DND-41 (cell line): ENCODE measurements at regions not wholly inside any gene's neighbourhood (a gene's known extent, or its start where the extent isn't known, plus 50 kb on each side); places are given as distances from the start of the nearest gene placed in this dataset.

Experiments used
- ATAC-seq: fragments of 200-7000 bp; cut with Tn5 transposase; 3 replicates; pipeline ENCODE4 v1.9.1; 2021; ENCODE audit warnings: low read depth; ENCODE audit not compliant: insufficient read depth
- DNase-seq: peaks from one replicate; pipeline ENCODE4 v3.0.0-alpha.2; 2020
- H2AFZ ChIP-seq: 2 replicates; pipeline ENCODE4 v1.6.0; 2012; ENCODE audit warnings: low read depth, low read length
- H3K27ac ChIP-seq: 2 replicates; pipeline ENCODE4 v1.5.1; 2012; ENCODE audit warnings: low read length, inconsistent platforms
- H3K27me3 ChIP-seq: fragments of 200-600 bp; sonication (generic); 2 replicates; pipeline ENCODE4 v1.6.0; 2012; ENCODE audit warnings: low read length, mild to moderate bottlenecking, inconsistent platforms; ENCODE audit not compliant: insufficient read depth, poor library complexity
- H3K36me3 ChIP-seq: 2 replicates; pipeline ENCODE4 v1.5.1; 2012; ENCODE audit warnings: low read length, inconsistent platforms; ENCODE audit not compliant: insufficient read depth
- H3K4me1 ChIP-seq: 2 replicates; pipeline ENCODE4 v1.5.1; 2012; ENCODE audit warnings: mild to moderate bottlenecking, low read length; ENCODE audit not compliant: insufficient read depth
- H3K4me2 ChIP-seq: 2 replicates; pipeline ENCODE4 v1.6.0; 2012; ENCODE audit warnings: mild to moderate bottlenecking, moderate library complexity, low read length, inconsistent platforms; ENCODE audit not compliant: insufficient read depth
- H3K4me3 ChIP-seq, 2 experiments: fragments of 200-600 bp in 1 of 2; shearing (Covaris generic) in 1 of 2; 2 replicates each; pipeline ENCODE4 v1.5.1; 2012 to 2016; ENCODE audit warnings: inconsistent platforms in 2 of 2, low read length in 2 of 2, mild to moderate bottlenecking in 2 of 2, low read depth in 1 of 2, moderate library complexity in 1 of 2
- H3K79me2 ChIP-seq: 2 replicates; pipeline ENCODE4 v1.6.0; 2012; ENCODE audit warnings: low read length, inconsistent platforms; ENCODE audit not compliant: insufficient read depth
- H3K9ac ChIP-seq: 2 replicates; pipeline ENCODE4 v1.6.0; 2012; ENCODE audit warnings: low read depth, mild to moderate bottlenecking, inconsistent platforms, low read length, moderate library complexity
- H3K9me3 ChIP-seq: 2 replicates; pipeline ENCODE4 v1.5.1; 2012; ENCODE audit warnings: low read length, moderate library complexity, mild to moderate bottlenecking, inconsistent platforms; ENCODE audit not compliant: insufficient read depth, severe bottlenecking
- H4K20me1 ChIP-seq: 2 replicates; pipeline ENCODE4 v1.6.0; 2012; ENCODE audit warnings: low read length; ENCODE audit not compliant: insufficient read depth
- CTCF ChIP-seq: IDR thresholded peaks from 2 replicates; pipeline ENCODE4 v1.5.1; 2012; ENCODE audit warnings: borderline replicate concordance, low read length, moderate library complexity, mild to moderate bottlenecking; ENCODE audit not compliant: poor library complexity, severe bottlenecking; ENCODE audit errors: extremely low read depth
- EZH2 ChIP-seq: IDR thresholded peaks from 3 replicates; pipeline ENCODE4 v1.6.1; 2012; ENCODE audit warnings: borderline replicate concordance, low read depth, mild to moderate bottlenecking, moderate library complexity, low read length, inconsistent platforms; ENCODE audit not compliant: severe bottlenecking

GRCh38 chr15:46389739-46390138 is 754.9 kb downstream of the SQOR start:
- Histone ChIP-seq H3K4me3 (no peak overlapping the region), H4K20me1 (no peaks in the 10 kb centered on the region), H3K9me3 (no peaks in the 10 kb centered on the region), H3K4me2 (no peak overlapping the region), H3K27me3 (no peaks in the 10 kb centered on the region), H3K79me2 (no peaks in the 10 kb centered on the region), H3K36me3 (no peaks in the 10 kb centered on the region), H3K27ac (no peak overlapping the region), H3K4me1 (no peaks in the 10 kb centered on the region), H3K9ac (no peak overlapping the region), H2AFZ (no peak overlapping the region)
- DNase-seq (no peak), ATAC-seq (no peak)
- no peak for TF ChIP-seq CTCF

- Histone ChIP-seq H3K4me2 (no peak overlapping the region), H3K36me3 (no peaks in the 10 kb centered on the region), H3K79me2 (no peaks in the 10 kb centered on the region), H3K4me1 (no peaks in the 10 kb centered on the region), H2AFZ (no peak overlapping the region), H4K20me1 (no peaks in the 10 kb centered on the region), H3K27me3 (no peaks in the 10 kb centered on the region), H3K9ac (no peak overlapping the region), H3K4me3 (no peak overlapping the region), H3K27ac (no peak overlapping the region), H3K9me3 (no peaks in the 10 kb centered on the region)
- ATAC-seq: no peak
- no peak for DNase-seq
- no peak for TF ChIP-seq EZH2
- no peak for TF ChIP-seq CTCF
Observed at GRCh38 chr15:46394463-46394862, 759.6 kb downstream of the SQOR start.

- Histone ChIP-seq H3K27ac (no peak overlapping the region), H3K9ac (no peak overlapping the region), H4K20me1 (no peaks in the 10 kb centered on the region), H3K4me1 (no peaks in the 10 kb centered on the region), H3K79me2 (no peaks in the 10 kb centered on the region), H3K4me3 (no peak overlapping the region), H3K4me2 (no peak overlapping the region), H3K27me3 (no peaks in the 10 kb centered on the region), H2AFZ (no peak overlapping the region), H3K9me3 (no peaks in the 10 kb centered on the region), H3K36me3 (no peaks in the 10 kb centered on the region)
- DNase-seq: no peak
- TF ChIP-seq CTCF (no peak), EZH2 (no peak)
- ATAC-seq: no peak
Observed at GRCh38 chr15:46408312-46408711, 773.5 kb downstream of the SQOR start.

GRCh38 chr15:46409841-46410301 is 775.0 kb downstream of the SQOR start:
- ATAC-seq (no peak), DNase-seq (no peak)
- no peaks in the 10 kb centered on the region for H3K36me3 ChIP-seq
- no peaks in the 10 kb centered on the region for H3K79me2 ChIP-seq
- H3K27me3 ChIP-seq: no peaks in the 10 kb centered on the region
- no peak overlapping the region for H3K4me3 ChIP-seq
- H3K9ac ChIP-seq: no peak overlapping the region
- TF ChIP-seq CTCF: no peak
- TF ChIP-seq EZH2: no peak
- H3K9me3 ChIP-seq: no peaks in the 10 kb centered on the region
- no peaks in the 10 kb centered on the region for H4K20me1 ChIP-seq
- no peak overlapping the region for H2AFZ ChIP-seq
- no peak overlapping the region for H3K27ac ChIP-seq
- no peaks in the 10 kb centered on the region for H3K4me1 ChIP-seq
- no peak overlapping the region for H3K4me2 ChIP-seq
